Stimulated activated CD8-positive, alpha-beta memory T cell treated with anti-CD3 and anti-CD28 coated beads, Interleukin-12 subunit alpha, Interleukin-12 subunit beta, amount 100 ng/mL, for 4 hours (primary cell): ENCODE measurements at regions not wholly inside any gene's neighbourhood (a gene's known extent, or its start where the extent isn't known, plus 50 kb on each side); places are given as distances from the start of the nearest gene placed in this dataset.

ENCODE experiments used
- DNase-seq: peaks from one replicate; pipeline ENCODE4 v3.0.0-alpha.2; 2020; ENCODE audit warnings: low read depth

GRCh38 chr13:76711550-76712182 lies 174.5 kb downstream of the KCTD12 start:
- no peak for DNase-seq

GRCh38 chr13:76709851-76710250 lies 176.4 kb downstream of the KCTD12 start:
- DNase-seq: no peak

GRCh38 chr13:76708138-76708688 lies 178.0 kb downstream of the KCTD12 start:
- DNase-seq: no peak

- no peak for DNase-seq
Measured at GRCh38 chr13:76707360-76707759, 178.8 kb downstream of the KCTD12 start.

- no peak for DNase-seq
Measured at GRCh38 chr13:76703621-76704288, 182.4 kb downstream of the KCTD12 start.

- no peak for DNase-seq
Measured at GRCh38 chr13:76703216-76703615, 183.0 kb downstream of the KCTD12 start.

GRCh38 chr13:76697288-76697687 lies 188.9 kb downstream of the KCTD12 start:
- DNase-seq: no peak

GRCh38 chr13:76696370-76696769 lies 189.8 kb downstream of the KCTD12 start:
- DNase-seq: no peak

- no peak for DNase-seq
Measured at GRCh38 chr13:76693086-76693485, 193.1 kb downstream of the KCTD12 start.

- DNase-seq: no peak
Measured at GRCh38 chr13:76692346-76692745, 193.9 kb downstream of the KCTD12 start.

GRCh38 chr13:76690611-76691010 lies 195.6 kb downstream of the KCTD12 start:
- no peak for DNase-seq

GRCh38 chr13:76687467-76687866 lies 198.7 kb downstream of the KCTD12 start:
- no peak for DNase-seq

- no peak for DNase-seq
Measured at GRCh38 chr13:76685938-76686337, 200.3 kb downstream of the KCTD12 start.

GRCh38 chr13:76684336-76684735 lies 201.9 kb downstream of the KCTD12 start:
- DNase-seq: no peak

GRCh38 chr13:76683854-76684253 lies 202.4 kb downstream of the KCTD12 start:
- no peak for DNase-seq

GRCh38 chr13:76683168-76683567 lies 203.0 kb downstream of the KCTD12 start:
- DNase-seq: no peak

- DNase-seq: no peak
Measured at GRCh38 chr13:76680112-76680511, 206.1 kb downstream of the KCTD12 start.

- DNase-seq: no peak
Measured at GRCh38 chr13:76677043-76677442, 209.2 kb downstream of the KCTD12 start.

- no peak for DNase-seq
Measured at GRCh38 chr13:76672420-76672819, 213.8 kb downstream of the KCTD12 start.

GRCh38 chr13:76668716-76669115 lies 217.5 kb downstream of the KCTD12 start:
- no peak for DNase-seq

GRCh38 chr13:76668141-76668540 lies 218.1 kb downstream of the KCTD12 start:
- no peak for DNase-seq

GRCh38 chr13:76667551-76667950 lies 218.7 kb downstream of the KCTD12 start:
- no peak for DNase-seq

GRCh38 chr13:76663592-76664335 lies 222.4 kb downstream of the KCTD12 start:
- DNase-seq: no peak
